ENCODE measurements at regions not wholly inside any gene's neighbourhood (a gene's known extent, or its start where the extent isn't known, plus 50 kb on each side); places are given as distances from the start of the nearest gene placed in this dataset.

DNA sequence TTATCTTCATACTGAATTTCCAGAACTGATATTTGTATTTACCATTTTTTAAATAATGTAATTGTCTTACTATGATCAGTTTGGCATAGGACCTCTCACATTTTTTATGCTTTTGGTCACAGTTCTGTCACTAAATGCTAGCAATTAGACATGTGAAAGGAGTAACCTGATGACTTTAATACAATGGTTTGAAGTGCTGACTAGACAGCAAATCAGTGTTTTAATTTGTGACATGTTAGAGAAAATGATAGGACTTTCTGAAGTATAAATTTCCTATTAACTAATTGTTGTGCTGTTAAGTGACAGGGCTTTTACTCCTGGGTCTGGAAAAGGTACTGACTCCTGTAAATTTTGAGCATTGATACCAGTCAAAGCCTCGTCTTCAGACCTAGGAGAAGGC lies 117.5 kb downstream of the ZNF330 start:
- TF ChIP-seq, protein P1, sequence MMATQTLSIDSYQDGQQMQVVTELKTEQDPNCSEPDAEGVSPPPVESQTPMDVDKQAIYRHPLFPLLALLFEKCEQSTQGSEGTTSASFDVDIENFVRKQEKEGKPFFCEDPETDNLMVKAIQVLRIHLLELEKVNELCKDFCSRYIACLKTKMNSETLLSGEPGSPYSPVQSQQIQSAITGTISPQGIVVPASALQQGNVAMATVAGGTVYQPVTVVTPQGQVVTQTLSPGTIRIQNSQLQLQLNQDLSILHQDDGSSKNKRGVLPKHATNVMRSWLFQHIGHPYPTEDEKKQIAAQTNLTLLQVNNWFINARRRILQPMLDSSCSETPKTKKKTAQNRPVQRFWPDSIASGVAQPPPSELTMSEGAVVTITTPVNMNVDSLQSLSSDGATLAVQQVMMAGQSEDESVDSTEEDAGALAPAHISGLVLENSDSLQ (IDR thresholded peaks at IDR 0.05) = no peak
- TF ChIP-seq FOXA1 (IDR thresholded peaks at IDR 0.05) = no peak

All from HEK293T (cell line).